NCI-H187 treated with DMSO at 0.1 percent for 48 hours (cell line): ENCODE measurements at regions not wholly inside any gene's neighbourhood (a gene's known extent, or its start where the extent isn't known, plus 50 kb on each side); places are given as distances from the start of the nearest gene placed in this dataset.

ENCODE experiments used
- DNase-seq: peaks from one replicate; lab custom pipeline; 2025; lab: John Stamatoyannopoulos, UW

DNA sequence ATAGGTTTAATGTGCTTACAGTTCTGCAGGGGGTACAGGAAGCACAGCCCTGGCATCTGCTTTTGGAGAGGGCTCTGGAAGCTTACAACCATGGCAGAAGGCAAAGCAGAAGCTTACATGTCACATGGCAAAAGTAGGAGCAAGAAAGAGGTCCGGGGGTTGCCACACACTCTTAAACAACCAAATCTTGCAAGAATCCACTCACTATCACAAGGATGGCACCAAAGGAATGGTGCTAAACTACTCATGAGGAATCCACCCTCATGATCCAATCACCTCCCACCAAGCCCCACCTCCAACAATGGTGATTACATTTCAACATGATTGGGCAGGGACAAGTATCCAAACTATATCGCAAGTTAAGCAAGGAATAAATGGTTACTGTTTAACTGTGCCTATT, 255.8 kb upstream of the AVPR1A start:
- no peak for DNase-seq

DNA sequence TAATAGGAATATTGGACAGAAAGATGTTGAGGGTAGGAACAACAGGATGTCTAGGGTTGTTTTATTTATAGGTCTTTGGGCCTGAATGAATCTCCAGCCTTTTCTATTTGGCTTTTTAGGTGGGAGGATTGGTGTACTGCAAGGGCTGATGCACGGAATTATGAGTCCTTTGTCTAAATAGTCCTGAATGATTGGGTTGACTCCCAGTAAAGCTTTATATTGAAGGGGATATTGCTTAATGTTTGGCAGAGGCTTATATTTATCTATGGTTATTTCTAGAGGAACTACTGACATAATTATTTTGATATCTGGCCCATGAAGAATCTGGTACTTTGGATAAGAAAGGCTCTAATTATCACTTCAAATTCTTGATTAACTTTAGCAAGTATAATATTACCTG, 253.6 kb upstream of the AVPR1A start:
- no peak for DNase-seq

DNA sequence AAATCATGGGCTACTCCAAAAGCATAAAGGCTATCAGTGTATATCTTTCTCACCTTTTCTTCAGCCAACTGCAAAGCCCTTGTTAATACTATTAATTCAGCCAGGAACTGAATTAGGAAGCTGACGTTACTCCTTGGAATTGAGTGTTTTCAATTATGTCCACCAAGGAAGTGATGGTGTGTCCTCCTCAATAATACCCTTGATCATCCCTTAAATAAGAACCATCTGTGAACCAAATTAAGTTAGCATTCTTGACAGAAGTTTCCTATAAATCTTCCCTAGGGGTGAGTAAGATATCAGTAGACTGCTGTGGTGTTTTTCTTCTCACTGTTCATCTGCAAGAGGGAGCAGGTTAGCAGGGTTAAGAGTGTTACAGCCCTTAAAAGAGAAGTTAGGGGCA, 252.3 kb upstream of the AVPR1A start:
- no peak for DNase-seq

DNA sequence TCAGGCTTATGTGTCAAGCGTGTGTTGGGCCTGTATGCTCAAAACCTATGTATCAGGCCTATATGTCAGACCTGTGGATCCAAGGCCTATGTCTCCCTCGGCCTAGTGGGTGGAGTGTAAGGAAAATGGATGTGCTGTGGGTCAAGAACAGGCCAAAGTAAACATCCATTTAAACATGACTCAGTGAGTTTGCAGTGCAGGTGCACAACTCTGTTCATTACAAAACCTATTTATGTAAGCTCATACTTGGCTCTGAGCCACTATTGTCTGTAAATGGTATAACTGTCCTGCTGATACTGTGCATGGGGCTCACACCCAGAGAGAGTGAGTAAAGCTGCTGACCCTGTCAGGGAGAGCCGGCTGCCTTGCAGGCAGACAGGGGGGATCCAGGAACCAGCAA, 249.7 kb upstream of the AVPR1A start:
- DNase-seq = no peak

DNA sequence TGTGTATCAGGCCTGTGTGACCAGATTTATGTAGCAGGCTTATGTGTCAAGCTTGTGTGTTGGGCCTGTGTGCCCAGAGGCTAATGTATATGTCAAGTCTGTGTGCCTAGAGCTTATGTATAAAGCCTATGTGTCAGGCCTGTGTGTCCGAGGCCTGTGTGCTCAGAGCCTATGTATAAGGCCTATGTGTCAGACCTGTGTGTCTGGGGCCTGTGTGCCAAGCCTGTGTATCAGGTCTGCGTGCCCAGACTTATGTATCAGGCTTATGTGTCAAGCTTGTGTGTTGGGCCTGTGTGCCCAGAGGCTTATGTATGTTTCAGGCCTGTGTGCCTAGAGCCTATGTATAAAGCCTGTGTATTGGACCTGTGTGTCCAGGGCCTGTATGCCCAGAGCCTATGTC, 249.3 kb upstream of the AVPR1A start:
- no peak for DNase-seq

DNA sequence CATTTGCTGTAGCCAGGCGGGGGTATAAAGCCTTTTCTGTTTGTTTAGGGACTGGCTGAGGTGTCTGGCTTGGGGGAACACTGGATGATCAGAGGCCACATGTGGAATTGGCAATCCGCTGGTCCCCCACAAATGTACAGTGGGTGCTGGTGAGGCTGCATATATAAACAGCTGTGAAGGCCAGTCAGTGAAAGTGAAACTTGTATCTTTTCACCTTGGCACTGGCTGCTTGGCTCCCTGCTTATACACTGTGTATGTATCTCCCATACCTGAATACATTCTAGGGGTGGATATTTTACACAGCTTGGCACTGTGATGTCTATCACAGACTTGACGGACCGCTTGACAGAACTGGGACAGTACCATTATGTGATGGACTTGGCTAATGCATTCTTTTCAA, 246.8 kb upstream of the AVPR1A start:
- no peak for DNase-seq

DNA sequence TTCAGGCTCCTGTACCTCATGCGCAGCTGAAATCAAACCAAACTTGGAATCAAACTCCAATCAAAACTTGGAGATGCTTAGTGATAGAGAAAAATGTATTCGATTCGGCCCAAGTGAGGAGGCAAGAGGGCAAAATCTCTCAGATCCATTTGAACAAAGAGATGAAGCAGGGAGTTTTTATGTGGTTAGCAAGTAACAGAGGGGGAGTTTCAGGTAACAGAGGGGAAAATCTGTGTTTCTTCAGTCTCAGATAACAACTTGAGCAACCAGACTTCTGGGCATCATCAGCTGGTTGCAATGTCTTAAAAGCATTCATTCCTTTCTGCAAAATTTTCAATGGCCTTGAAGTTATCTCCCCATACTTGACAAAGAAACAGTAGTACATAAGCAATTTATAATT, 245.1 kb upstream of the AVPR1A start:
- no peak for DNase-seq

DNA sequence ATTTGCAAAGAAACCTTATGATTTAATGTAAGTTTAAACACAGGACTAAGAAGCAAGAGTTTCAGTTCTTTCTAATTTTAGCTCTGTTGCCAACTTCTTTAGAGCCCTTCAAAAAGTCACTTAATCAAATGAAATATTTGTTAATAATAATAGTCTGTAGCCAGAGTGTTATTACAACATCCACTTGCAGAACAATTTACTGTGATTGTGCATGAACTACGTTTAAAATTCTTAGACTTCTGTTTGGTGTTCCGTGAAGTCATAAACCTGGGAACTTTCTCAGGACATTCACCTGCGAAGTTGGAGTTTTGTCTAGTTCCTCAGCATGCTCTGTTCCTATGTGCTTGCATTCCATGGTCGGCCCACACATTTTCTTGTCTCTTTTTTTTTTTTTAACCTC, 244.0 kb upstream of the AVPR1A start:
- no peak for DNase-seq

DNA sequence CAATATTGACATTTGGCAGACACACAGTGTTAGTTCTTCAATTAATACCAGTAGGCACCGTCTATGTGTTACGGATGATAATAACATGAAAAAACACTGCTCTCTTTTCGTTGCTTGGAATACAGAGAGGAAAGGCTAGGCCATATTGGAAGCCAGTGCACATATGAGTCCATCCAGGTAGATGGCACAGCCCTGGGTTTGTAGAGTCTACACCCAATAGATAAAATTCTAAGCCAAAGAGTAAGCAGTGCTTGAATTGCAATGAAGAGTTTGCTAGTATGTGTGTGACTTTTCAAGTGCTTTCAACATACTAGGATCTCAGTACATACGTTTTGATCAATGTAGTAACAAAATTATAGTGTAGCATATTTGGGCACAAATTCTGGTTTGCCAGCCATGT, 243.3 kb upstream of the AVPR1A start:
- no peak for DNase-seq

DNA sequence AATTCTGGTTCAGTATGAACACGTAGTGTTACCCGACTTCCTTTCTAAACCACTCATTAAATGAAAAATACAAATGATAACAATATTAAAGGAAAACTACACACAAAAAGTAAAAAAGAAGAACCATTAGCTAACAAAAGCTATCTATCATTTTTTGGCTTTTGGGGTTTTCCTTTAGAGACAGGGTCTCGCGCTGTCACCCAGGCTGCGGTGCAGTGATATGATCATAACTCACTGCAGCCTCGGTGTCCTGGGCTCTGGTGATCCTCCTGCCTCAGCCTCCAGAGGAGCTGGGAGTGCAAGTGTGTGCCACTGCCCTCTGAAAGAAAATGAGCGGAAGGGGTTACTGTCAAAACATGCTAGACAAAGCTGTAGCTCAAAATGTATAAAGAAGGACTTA, 238.2 kb upstream of the AVPR1A start:
- DNase-seq = no peak

DNA sequence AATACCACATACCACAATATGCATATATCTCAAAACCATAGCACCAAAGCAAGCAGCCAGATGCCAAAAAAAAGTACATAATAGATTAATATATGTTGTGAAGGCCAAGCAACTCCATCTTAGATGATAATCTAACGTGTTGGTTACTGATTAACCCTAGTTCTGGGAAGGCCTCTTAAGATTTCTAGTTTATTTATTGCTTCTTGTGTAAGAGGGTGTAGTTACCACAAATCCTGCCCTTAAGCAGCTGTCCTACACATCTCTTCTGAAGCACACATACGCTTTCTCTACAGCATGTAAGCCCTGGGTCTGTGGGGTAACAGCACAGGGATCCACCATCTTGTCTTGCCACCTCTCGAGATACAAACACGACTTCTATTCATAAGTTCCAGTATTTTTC, 236.8 kb upstream of the AVPR1A start:
- no peak for DNase-seq

DNA sequence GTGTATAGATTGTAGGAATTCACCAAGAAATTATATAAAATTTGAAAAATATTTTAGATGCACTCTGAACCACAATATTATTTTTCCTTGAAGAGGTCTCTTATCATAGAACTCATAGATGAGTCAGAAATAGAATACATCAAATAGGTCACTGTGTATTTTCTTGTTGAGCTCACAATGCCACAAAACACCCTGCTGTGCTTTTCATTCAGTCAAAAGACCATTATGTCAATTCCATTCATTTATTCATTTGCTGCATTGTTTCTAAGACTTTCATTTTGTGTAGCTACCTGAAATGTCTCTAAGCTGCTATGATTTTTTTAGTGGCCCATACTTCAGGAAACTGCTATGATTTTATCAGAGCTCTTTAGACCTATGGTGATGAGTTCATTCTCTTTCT, 231.9 kb upstream of the AVPR1A start:
- DNase-seq = no peak

DNA sequence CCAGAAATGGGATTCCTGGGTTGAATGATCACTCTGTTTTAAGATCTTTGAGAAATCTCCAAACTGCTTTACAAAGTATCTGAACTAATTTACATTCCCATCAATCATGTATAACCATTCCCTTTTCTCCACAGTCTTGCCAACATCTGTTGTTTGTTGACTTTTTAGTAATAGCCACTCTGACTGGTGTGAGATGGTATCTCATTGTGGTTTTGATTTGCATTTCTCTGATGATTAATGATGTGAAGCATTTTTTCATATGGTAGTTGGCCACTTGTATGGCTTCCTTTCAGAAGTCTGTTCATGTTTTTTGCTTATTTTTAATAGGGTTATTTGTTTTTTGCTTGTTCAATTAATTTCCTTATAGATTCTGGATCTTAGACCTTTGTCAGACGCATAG, 211.8 kb upstream of the AVPR1A start:
- no peak for DNase-seq

DNA sequence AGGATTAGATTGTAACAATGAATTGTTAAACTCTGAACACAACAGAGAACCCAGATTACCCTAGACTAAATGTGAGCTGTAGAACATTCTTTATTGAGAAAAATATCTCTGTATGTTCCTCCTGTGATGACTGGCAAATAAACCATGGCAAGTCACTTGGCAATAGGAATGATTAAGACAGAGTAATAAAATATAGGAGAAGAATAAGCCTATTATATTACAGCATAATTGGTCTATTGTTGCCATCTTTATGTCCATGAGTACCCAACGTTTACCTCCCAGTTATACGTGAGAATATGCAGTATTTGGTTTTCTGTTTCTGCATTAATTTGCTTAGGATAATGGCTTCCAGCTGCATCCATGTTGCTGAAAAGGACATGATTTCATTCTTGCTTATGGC, 211.2 kb upstream of the AVPR1A start:
- DNase-seq = no peak

DNA sequence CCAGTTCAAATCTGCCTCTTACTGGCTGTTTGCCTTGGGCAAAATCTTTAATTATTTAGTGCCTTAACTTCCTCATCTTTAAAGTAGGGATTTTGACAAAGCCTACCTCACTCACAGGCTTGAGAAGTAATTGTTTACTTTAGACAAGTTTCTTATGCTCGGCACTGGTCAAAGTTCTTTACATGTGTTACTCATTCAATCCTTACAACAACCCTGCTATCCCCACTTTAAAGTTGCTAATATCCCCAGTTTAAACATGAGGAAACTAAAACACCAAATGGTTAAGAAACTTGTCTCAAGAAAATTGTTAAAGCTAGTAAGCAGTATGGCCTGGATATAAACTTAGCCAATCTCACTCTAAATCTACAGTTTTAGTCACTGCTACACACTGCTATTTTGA, 204.0 kb upstream of the AVPR1A start:
- no peak for DNase-seq

DNA sequence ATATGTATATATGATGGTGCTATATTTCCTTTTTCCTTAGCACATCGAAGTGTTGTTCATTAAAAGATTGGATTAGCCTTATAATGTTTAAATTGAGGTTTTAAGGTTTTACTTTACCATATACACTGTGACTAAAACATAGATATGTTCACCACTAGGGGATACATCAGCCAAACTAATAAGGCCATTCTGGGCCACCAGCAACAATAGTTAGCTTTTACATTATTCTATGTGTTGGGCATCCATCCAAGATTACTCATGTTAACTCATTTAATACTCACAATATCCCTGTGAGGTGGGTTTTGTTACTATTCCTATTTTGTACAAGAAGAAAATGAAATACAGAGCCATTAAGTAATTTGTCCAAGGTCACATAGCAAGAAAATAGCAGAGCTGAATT, 202.6 kb upstream of the AVPR1A start:
- no peak for DNase-seq

DNA sequence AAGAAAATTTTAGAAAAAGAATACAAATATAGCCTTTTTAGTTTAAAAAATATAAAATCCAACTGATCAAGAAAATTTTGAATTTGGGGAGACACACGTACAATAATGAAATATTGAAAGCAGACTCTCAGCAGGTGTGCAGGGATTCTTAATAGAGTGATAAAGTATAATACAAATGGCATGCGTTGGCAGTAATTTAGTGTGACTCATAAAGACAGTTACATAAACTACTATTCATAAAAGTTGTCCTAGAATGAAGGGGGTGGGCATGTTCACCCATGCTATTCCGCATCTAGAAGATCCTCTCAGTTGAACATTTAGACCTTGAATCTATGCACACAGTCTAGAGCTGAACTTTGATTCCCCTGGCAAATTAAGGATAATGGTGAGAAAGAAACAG, 200.4 kb upstream of the AVPR1A start:
- DNase-seq = no peak

DNA sequence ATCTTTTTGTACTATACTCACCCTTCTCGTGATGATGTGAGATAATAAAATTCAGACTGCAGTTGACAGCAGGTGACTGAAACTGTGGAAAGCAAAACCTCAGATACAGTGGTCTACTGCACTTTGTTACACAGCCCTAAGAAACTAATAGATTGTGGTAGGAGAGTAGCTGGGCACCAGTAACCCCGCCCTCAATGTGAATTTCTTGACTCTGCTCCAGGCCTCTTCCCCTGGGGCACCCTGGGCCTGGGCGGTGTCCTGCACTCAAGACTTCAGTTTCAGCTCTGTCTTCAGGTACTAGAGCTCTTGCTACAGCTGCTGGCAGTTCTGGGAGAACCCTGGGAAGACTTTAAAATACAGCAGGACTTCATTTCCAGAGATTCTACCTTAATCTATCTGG, 197.6 kb upstream of the AVPR1A start:
- no peak for DNase-seq

DNA sequence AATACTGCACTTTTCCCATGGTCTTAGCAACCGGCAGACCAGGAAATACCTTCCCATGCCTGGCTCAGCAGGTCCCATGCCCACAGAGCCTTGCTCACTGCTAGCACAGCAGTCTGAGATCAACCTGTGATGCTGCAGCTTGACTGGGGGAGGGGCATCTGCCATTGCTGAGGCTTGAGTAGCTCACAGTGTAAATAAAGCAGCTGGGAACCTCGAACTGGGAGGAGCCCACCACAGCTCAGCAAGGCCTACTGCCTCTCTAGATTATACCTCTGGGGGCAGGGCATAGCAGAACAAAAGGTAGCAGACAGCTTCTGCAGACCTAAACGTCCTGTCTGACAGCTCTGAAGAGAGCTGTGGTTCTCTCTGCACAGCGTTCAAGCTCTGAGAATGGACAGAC, 186.2 kb upstream of the AVPR1A start:
- peak; percentile 20 for DNase-seq

DNA sequence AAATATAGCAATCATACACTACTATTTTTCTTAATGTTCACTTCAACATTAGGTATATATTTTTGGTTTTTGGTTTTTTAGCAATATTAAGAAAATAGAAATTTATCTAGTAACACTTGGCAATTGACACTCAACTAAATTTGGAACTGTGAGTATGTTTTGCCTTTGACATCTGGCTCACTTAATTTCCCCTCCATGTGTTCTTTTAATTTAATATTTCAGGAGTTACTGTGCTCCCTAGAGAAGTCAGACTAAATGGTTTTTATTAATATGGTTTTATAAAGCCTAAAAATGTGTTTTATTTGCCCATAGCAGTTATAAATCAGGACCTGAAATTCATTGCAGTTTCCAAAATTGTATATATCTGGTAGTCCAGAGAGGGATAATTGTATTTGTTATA, 175.3 kb upstream of the AVPR1A start:
- no peak for DNase-seq

DNA sequence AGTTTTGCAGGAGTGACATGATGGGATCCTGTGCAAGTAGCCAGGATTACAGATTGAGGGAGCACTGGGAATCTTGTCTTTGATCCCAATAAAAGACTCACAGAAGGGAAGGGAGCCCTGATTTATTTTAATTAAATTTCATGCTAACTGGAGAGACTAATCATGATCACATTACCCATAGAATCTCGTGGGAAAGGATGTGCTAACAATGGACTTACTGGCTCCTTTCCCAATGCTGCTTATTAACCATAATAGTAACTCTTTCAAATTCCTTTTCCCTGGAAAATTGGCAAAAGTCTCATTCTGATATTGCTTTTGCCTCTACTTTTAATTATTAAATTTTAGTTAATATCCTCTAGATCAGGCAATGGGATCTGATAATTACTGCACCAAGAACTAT, 174.8 kb upstream of the AVPR1A start:
- DNase-seq = no peak

DNA sequence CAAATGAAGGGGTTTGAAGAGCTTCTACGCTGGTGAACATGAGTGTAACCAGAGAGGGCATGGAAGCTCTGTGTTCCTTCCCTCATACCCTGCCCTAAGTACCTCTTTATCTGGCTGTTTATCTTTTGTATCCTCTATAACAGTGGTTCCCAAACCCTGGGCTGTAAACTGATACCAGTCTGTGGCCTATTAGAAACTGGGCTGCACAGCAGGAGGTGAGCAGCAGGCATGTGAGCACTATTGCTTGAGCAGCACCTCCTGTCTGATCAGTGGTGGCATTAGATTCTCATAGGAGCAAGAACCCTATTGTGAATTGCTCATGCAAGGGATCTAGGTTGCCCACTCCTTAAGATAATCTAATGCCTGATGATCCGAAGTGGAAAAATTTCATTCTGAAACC, 172.9 kb upstream of the AVPR1A start:
- DNase-seq = no peak

DNA sequence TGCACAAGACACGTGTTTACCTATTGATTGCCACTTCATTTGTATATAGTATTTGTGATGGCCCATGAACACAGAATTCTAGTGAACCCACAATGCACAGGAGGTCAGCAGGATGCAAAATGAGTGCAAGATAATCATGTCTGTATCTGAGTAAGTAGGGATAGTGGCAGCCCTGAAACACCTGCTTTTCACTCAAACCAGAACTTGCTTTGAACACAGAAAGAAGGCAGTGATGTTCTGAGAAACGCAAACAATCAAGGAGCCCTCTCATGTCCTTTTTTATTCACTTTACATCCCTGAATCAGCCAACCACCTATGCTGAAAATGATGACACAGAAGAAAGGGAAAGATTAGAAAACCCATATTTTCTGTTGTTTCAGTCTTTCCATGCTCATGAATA, 170.4 kb upstream of the AVPR1A start:
- DNase-seq = no peak

DNA sequence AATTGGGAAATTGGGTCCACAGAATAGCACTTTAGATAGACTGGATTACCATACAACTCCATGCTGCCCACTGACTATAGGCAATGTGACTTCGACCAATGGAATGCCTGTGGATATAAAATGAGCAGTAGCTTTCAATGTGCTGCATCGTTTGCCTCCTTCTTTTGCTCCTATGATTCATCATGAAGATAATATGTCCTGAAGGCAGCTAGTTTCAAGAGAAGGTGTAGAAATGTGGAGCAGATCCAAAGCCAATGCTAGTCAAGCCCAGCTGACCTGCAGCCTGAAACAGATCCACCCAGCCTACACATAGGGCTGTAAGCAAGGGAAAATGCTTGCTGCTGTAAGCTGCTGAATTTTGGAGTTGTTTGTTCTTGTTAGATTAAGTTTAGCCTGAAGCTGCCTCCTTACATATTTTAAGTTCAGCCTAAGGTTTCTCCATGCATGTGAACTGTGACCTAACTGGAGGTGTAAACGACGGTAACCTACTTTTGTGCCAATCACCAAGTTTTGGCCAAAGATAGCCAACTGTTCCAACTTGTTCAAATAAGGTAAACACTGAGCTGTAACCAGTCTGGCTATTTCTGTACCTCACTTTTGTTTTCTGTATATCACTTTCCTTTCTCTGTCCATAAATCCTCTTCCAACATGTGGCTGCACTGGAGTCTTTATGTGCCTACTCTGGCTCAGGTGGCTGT, 169.1 kb upstream of the AVPR1A start:
- no peak for DNase-seq

DNA sequence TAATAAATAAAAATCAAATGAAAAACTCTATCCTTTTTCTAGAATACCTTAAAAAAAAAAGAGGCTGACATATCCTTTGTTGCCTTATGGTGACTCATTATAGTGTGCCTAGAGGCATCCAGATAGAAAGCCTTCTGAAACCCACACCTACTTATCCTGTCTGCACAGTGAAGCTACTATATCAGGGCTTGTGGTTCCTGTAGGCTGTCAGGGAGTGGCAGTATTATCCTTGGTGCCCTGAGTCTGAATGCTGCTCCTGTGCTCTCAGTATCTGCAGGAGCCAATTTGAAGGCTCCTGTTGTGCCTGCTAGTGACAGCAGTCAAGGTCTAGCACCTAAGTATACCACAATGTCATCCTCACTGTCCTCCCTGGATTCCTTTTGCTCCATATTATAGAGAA, 168.4 kb upstream of the AVPR1A start:
- DNase-seq = no peak
